ENCODE measurements at regions not wholly inside any gene's neighbourhood (a gene's known extent, or its start where the extent isn't known, plus 50 kb on each side); places are given as distances from the start of the nearest gene placed in this dataset.

- peak in 1 of 2 donors; percentile 37 for DNase-seq (ENCODE audit: low read depth in 2 of 2)
Observed at GRCh38 chr4:24476282-24476681, 108.1 kb downstream of the DHX15 start.

GRCh38 chr4:24475756-24476155 is 108.6 kb downstream of the DHX15 start:
- DNase-seq (ENCODE audit: low read depth in 2 of 2) = no peak

- DNase-seq (ENCODE audit: low read depth in 2 of 2) = no peak
Observed at GRCh38 chr4:24473309-24473721, 111.0 kb downstream of the DHX15 start.

DNA sequence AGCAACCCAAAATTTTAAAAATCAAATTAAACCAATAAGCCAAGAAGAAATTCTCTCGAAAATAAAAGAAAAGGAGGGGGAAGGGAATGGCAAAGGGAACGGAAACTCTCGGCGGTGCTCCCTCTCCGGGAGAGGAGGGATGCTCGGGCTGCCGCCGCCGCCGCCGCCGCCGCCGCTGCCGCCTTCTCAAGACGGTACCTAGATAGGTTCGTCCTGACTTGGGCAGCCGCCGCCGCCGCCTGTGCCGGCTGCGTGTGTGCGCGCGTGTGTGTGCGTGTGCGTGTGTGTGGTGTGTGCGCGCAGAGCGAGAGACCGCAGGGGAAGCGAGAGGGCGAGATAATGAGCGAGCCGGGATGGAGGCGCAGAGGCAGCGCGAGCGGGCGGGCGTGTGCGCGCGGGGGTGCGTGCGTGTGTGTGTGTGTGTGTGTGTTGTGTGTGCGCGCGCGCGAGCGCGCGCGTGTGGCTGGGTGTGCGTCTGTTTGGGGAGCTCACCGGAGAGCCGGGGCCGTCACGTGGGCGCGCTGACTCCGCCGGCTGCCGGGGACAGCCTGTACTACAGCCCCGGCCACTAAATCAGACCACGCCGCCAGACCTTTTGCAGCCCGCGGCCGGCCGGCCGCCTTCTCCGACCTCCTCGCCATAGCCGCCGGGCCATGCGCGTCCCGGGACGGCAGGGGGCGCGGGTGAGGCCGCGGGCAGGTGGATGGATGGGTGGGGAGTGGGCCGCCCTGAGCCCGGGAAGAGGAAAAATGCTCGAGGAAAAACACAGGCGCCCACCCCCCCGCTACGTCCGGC is 111.6 kb downstream of the DHX15 start:
- DNase-seq (ENCODE audit: low read depth in 2 of 2) = peak; percentile 55 to 82

DNA sequence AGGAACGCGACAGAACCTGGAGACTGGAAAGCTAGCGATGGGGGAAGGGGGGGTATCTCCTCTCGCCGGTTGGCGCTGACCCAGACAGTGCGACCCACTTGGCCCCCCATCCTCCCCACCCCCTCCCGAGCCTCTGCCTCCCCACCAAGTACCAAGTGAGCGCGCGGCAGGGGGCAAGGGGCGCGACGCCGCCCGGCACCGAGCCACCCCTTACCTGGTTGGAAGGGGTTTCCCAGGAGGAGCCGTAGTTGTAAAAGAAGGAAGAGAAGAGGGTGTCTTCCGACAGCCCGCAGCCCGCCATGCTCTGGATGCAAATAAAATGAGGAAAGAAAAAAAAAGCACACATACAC is 112.2 kb downstream of the DHX15 start:
- DNase-seq (ENCODE audit: low read depth in 2 of 2) = no peak

DNA sequence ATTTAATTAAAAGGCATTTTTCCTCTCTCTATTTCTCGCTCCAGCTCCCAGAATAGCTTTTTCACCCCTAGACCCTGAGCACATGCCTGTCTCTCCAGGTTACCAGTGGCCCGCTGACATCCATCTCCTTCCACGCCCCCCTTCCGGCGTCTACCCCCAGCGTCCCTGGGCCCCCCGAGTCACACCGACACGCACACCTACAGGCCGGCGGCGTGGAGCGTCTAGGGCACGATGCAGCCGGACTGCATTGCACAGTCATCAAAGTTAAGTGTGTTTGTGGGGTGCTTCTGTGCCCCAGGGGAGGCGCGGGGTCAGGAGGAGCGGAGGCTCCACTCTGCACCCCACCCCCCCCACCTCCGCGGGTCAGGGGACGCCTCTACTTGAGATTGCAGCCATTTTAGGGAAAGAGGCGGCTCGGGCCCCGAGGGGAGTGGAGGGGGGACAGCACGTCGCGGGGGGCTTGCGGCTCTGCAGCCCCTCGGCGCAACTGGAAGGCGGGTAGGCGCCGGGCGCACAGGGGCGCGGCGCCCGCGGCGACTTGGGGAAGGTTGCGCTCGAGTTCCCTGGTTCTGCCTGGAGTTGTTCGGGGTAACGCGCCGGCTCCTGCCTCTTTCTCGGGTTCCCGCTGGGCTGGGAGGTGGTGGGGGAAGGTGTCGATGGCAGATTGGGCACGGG is 112.7 kb downstream of the DHX15 start:
- no peak for DNase-seq (ENCODE audit: low read depth in 2 of 2)

- peak in 1 of 2 donors; percentile 51 for DNase-seq (ENCODE audit: low read depth in 2 of 2)
Observed at GRCh38 chr4:24470666-24471485, 113.5 kb downstream of the DHX15 start.

- DNase-seq (ENCODE audit: low read depth in 2 of 2) = no peak
Observed at GRCh38 chr4:24468071-24468470, 116.3 kb downstream of the DHX15 start.

GRCh38 chr4:24464566-24464965 is 119.8 kb downstream of the DHX15 start:
- DNase-seq (ENCODE audit: low read depth in 2 of 2) = no peak

- no peak for DNase-seq (ENCODE audit: low read depth in 2 of 2)
Observed at GRCh38 chr4:24456431-24456830, 127.9 kb downstream of the DHX15 start.

DNA sequence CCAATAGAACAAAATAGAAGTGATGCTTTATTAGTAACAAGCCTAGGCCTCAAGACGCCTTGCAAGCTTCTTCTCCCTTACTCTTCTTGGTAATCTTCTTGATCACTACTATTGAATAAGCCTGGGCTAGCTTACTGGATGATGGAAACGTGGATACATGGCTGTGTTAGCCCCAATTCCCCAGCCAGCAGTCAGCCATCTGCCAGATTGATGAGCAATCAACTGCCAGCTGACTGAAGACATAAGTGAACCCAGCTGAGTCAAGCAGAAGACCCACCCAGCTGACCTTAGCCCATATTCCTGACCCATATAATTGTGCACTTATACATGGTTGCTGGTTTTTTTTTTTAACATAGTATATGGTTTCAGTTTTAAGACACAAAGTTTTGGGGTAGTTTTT is 130.4 kb downstream of the DHX15 start:
- no peak for DNase-seq (ENCODE audit: low read depth in 2 of 2)

DNA sequence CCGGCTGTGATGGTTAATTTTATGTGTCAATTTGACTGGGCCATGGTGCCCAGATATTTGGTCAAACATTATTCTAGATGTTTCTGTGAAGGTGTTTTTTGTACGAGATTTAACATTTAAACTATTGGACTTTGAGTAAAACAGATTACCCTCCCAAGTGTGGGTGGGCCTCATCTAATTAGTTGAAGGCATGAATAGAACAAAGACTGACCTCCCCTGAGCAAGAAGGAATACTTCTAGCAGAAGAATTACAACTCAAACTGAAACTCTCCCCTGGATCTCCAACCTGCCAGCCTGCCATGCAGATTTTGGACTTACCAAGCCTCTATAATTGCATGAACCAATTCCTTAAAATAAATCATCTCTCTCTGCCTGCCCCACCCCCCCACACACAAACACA is 132.5 kb downstream of the DHX15 start:
- DNase-seq (ENCODE audit: low read depth in 2 of 2) = no peak

- peak in 1 of 2 donors; percentile 6 for DNase-seq (ENCODE audit: low read depth in 2 of 2)
Observed at GRCh38 chr4:24443200-24443599, 141.2 kb downstream of the DHX15 start.

- DNase-seq (ENCODE audit: low read depth in 2 of 2) = no peak
Observed at GRCh38 chr4:24440765-24441164, 143.6 kb downstream of the DHX15 start.

- DNase-seq (ENCODE audit: low read depth in 2 of 2) = no peak
Observed at GRCh38 chr4:24434241-24434640, 150.1 kb downstream of the DHX15 start.

GRCh38 chr4:24433515-24434214 is 150.7 kb downstream of the DHX15 start:
- DNase-seq (ENCODE audit: low read depth in 2 of 2) = no peak

- DNase-seq (ENCODE audit: low read depth in 2 of 2) = no peak
Observed at GRCh38 chr4:24428850-24429249, 155.5 kb downstream of the DHX15 start.

- DNase-seq (ENCODE audit: low read depth in 2 of 2) = no peak
Observed at GRCh38 chr4:24426557-24426956, 157.8 kb downstream of the DHX15 start.

DNA sequence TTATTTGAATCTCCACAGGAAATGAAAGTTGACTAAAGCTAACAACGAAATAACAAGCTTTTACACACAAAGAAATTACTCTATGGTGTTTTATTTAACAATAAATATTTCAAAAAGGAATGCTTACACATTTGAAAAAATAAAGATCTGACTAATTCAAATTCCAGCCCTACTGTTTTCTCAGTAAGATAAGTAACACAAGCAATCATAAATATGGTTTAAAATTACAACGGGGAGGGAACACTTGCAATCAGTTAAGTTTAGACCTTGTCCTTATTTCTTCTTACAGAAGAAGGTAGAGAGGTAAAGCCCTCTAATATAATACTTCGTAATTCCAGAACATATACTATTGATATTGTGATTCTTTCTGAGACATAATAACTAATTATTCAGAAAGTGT is 158.5 kb downstream of the DHX15 start:
- DNase-seq (ENCODE audit: low read depth in 2 of 2) = no peak

GRCh38 chr4:24423670-24424069 is 160.7 kb downstream of the DHX15 start:
- DNase-seq (ENCODE audit: low read depth in 2 of 2) = no peak

DNA sequence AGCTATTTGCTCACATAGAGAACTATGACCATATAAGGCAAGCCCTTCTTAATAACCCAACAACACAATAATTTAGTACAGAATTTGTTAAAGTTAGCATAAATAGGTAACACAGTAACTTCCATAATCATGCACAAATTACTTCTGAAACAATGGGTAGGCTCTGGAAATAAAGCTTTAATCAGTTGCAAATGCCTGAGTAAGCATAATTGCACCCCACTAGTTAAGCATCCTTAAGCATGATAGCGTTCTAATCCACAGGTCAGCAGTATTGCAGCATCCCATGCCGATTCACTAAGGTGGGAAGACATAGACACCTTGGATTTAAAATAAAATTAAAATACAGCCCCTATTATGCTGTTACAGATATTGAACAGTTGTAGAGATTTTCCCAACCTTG is 161.7 kb downstream of the DHX15 start:
- DNase-seq (ENCODE audit: low read depth in 2 of 2) = no peak

Data from dermis microvascular lymphatic vessel endothelial cell (primary cell).